ENCODE measurements at regions not wholly inside any gene's neighbourhood (a gene's known extent, or its start where the extent isn't known, plus 50 kb on each side); places are given as distances from the start of the nearest gene placed in this dataset.

DNA sequence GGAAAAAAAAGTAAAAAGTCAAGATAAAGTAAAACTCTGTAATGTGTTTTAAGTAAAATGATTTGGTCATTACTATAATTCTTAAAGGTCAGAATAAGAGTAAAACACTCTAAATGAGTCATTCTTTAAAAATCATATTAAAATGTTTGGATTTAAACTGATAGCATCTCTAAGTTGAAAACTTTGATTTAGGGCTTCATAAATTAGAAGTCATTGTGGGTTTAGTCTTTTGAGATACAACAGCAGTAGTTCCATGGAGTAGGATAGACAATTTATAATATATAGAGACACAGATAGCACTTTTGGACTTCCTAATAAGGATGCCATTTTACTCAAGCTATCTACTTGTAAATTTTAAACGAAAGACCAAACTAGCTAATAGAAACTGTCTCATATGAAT, 77.1 kb upstream of the PABPC4L start:
- TF ChIP-seq, protein P1, sequence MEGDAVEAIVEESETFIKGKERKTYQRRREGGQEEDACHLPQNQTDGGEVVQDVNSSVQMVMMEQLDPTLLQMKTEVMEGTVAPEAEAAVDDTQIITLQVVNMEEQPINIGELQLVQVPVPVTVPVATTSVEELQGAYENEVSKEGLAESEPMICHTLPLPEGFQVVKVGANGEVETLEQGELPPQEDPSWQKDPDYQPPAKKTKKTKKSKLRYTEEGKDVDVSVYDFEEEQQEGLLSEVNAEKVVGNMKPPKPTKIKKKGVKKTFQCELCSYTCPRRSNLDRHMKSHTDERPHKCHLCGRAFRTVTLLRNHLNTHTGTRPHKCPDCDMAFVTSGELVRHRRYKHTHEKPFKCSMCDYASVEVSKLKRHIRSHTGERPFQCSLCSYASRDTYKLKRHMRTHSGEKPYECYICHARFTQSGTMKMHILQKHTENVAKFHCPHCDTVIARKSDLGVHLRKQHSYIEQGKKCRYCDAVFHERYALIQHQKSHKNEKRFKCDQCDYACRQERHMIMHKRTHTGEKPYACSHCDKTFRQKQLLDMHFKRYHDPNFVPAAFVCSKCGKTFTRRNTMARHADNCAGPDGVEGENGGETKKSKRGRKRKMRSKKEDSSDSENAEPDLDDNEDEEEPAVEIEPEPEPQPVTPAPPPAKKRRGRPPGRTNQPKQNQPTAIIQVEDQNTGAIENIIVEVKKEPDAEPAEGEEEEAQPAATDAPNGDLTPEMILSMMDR (IDR thresholded peaks at IDR 0.05): no peak
- no peak for TF ChIP-seq POLR2A (IDR thresholded peaks at IDR 0.05)
